C4-2B (cell line): ENCODE measurements at regions not wholly inside any gene's neighbourhood (a gene's known extent, or its start where the extent isn't known, plus 50 kb on each side); places are given as distances from the start of the nearest gene placed in this dataset.

Experiments used
- H3K27ac ChIP-seq: fragments of 450-650 bp; 2 replicates; pipeline ENCODE4 v1.5.1; 2017
- CTCF ChIP-seq: fragments of 450-650 bp; conservative IDR thresholded peaks from 2 replicates; pipeline ENCODE4 v1.5.1; 2017; ENCODE audit warnings: mild to moderate bottlenecking
- ZFX ChIP-seq: fragments of 450-650 bp; IDR thresholded peaks from 2 replicates; pipeline ENCODE4 v1.6.1; 2017

- TF ChIP-seq ZFX, result no peak
- TF ChIP-seq CTCF, result no peak
- no peak overlapping the region for H3K27ac ChIP-seq
Observed at GRCh38 chr4:22870847-22871449, 178.2 kb downstream of the GBA3 start.

- H3K27ac ChIP-seq, result no peak overlapping the region
- TF ChIP-seq ZFX, result no peak
- peak; percentile 21; the same call in 1 of the 2 replicates for TF ChIP-seq CTCF
Observed at GRCh38 chr4:22869235-22869634, 176.5 kb downstream of the GBA3 start.
